IMR-90 (cell line): ENCODE measurements at regions not wholly inside any gene's neighbourhood (a gene's known extent, or its start where the extent isn't known, plus 50 kb on each side); places are given as distances from the start of the nearest gene placed in this dataset.

Experiments
- ATAC-seq: fragments of 200-7000 bp; cut with Tn5 transposase; 2 replicates; pipeline ENCODE4 v1.9.1; 2020; ENCODE audit warnings: low read depth, mild to moderate bottlenecking, moderate library complexity
- BruUV-seq: library from RNA; stranded (reverse); fragments of 400-500 nt; replicated peaks from 2 replicates; lab custom pipeline; 2021; lab: Mats Ljungman, UMichigan
- CTCF ChIA-PET: fragments of 300-600 bp; formaldehyde crosslinking; extraction: SDS; loops from one replicate; lab custom pipeline; 2021; ENCODE audit warnings: antibody characterized with exemption; lab: Yijun Ruan, JAX
- POLR2A ChIA-PET: fragments of 300-600 bp; sonication (Branson Sonifier 250); formaldehyde crosslinking; loops from one replicate; lab custom pipeline; 2022; ENCODE audit warnings: antibody characterized with exemption; ENCODE audit not compliant: unreplicated experiment; lab: Charles Lee
- DNase-seq: peaks from one replicate; pipeline ENCODE4 v3.0.0; 2013
- H2AFZ ChIP-seq: replicated peaks from 2 replicates; pipeline ENCODE3; 2013; ENCODE audit warnings: low read length, mild to moderate bottlenecking; ENCODE audit not compliant: poor library complexity
- H2AK5ac ChIP-seq: 2 replicates; pipeline ENCODE4 v1.6.1; 2013; ENCODE audit warnings: low read depth, low read length, inconsistent platforms
- H2AK9ac ChIP-seq: replicated peaks from 2 replicates; pipeline ENCODE3; 2013; ENCODE audit warnings: mild to moderate bottlenecking, low read depth, low read length, moderate library complexity; ENCODE audit not compliant: poor library complexity
- H2BK120ac ChIP-seq: 2 replicates; pipeline ENCODE4 v1.6.1; 2013; ENCODE audit warnings: low read depth, low read length, inconsistent platforms
- H2BK15ac ChIP-seq: 3 replicates; pipeline ENCODE4 v1.6.1; 2013; ENCODE audit warnings: low read depth, low read length, inconsistent platforms
- H2BK20ac ChIP-seq: 2 replicates; pipeline ENCODE4 v1.6.1; 2013; ENCODE audit warnings: low read depth, mild to moderate bottlenecking, inconsistent platforms, low read length, moderate library complexity
- H2BK5ac ChIP-seq: 2 replicates; pipeline ENCODE4 v1.6.1; 2013; ENCODE audit warnings: mild to moderate bottlenecking, low read depth, low read length, inconsistent platforms; ENCODE audit not compliant: poor library complexity, severe bottlenecking
- H3K14ac ChIP-seq: replicated peaks from 2 replicates; pipeline ENCODE4 v1.6.1; 2013; ENCODE audit warnings: low read depth, low read length, inconsistent platforms
- H3K18ac ChIP-seq: 2 replicates; pipeline ENCODE4 v1.6.1; 2013; ENCODE audit warnings: low read depth, low read length, control low read depth
- H3K23ac ChIP-seq: 2 replicates; pipeline ENCODE4 v1.6.1; 2013; ENCODE audit warnings: low read depth, low read length, inconsistent platforms
- H3K27ac ChIP-seq: 2 replicates; pipeline ENCODE4 v1.5.1; 2013; ENCODE audit warnings: mild to moderate bottlenecking, control low read depth, low read length; ENCODE audit not compliant: insufficient read depth
- H3K27me3 ChIP-seq: 2 replicates; pipeline ENCODE4 v1.6.1; 2013; ENCODE audit warnings: low read length; ENCODE audit not compliant: control insufficient read depth, insufficient read depth
- H3K36me3 ChIP-seq: 2 replicates; pipeline ENCODE4 v1.6.1; 2013; ENCODE audit warnings: low read length, mixed read lengths; ENCODE audit not compliant: control insufficient read depth, insufficient read depth
- H3K4ac ChIP-seq: 2 replicates; pipeline ENCODE4 v1.6.1; 2013; ENCODE audit warnings: low read depth, low read length, inconsistent platforms
- H3K4me1 ChIP-seq: 2 replicates; pipeline ENCODE4 v1.6.1; 2013; ENCODE audit warnings: low read length, mixed read lengths; ENCODE audit not compliant: control insufficient read depth, insufficient read depth
- H3K4me2 ChIP-seq: 2 replicates; pipeline ENCODE4 v1.6.1; 2013; ENCODE audit warnings: low read depth, mild to moderate bottlenecking, control low read depth, low read length, moderate library complexity
- H3K4me3 ChIP-seq: 2 replicates; pipeline ENCODE4 v1.5.1; 2013; ENCODE audit warnings: low read depth, mild to moderate bottlenecking, control low read depth, low read length, moderate library complexity; ENCODE audit not compliant: insufficient read depth
- H3K56ac ChIP-seq: 2 replicates; pipeline ENCODE4 v1.6.1; 2013; ENCODE audit warnings: low read length, inconsistent platforms; ENCODE audit not compliant: insufficient read depth; ENCODE audit errors: extremely low read depth
- H3K79me1 ChIP-seq, 2 experiments: 2 replicates each; pipeline ENCODE4 v1.6.1; 2013; ENCODE audit warnings: low read length in 2 of 2, inconsistent platforms in 1 of 2, low read depth in 1 of 2
- H3K9ac ChIP-seq: 2 replicates; pipeline ENCODE4 v1.6.1; 2013; ENCODE audit warnings: low read depth, low read length, control low read depth
- H3K9me1 ChIP-seq: 2 replicates; pipeline ENCODE4 v1.6.1; 2013; ENCODE audit warnings: low read length, inconsistent platforms; ENCODE audit not compliant: insufficient read depth
- H3K9me3 ChIP-seq: 2 replicates; pipeline ENCODE4 v1.6.1; 2013; ENCODE audit warnings: low read length; ENCODE audit not compliant: control insufficient read depth, insufficient read depth
- H4K20me1 ChIP-seq: 2 replicates; pipeline ENCODE4 v1.6.1; 2013; ENCODE audit warnings: low read length, inconsistent platforms; ENCODE audit not compliant: insufficient read depth
- H4K5ac ChIP-seq: 2 replicates; pipeline ENCODE4 v1.6.1; 2013; ENCODE audit warnings: mild to moderate bottlenecking, low read depth, low read length, control low read depth
- H4K8ac ChIP-seq, 2 experiments: 2 replicates each; pipeline ENCODE4 v1.6.1; 2013; ENCODE audit warnings: low read depth in 2 of 2, low read length in 2 of 2, control low read depth in 1 of 2, inconsistent platforms in 1 of 2
- H4K91ac ChIP-seq: 2 replicates; pipeline ENCODE4 v1.6.1; 2013; ENCODE audit warnings: low read depth, low read length, inconsistent platforms; ENCODE audit not compliant: insufficient read depth
- CHD1 ChIP-seq: IDR thresholded peaks from 2 replicates; pipeline ENCODE4 v1.6.1; 2012; ENCODE audit warnings: low read depth, low read length, improper control_type of control experiment
- FOS ChIP-seq: fragments of 150-350 bp; IDR thresholded peaks from 2 replicates; pipeline ENCODE4 v1.6.1; 2016; ENCODE audit warnings: low read depth, low read length
- MAZ ChIP-seq: IDR thresholded peaks from 2 replicates; pipeline ENCODE4 v1.6.1; 2012; ENCODE audit warnings: low read depth, mild to moderate bottlenecking, low read length, improper control_type of control experiment, moderate library complexity, borderline replicate concordance
- MXI1 ChIP-seq: IDR thresholded peaks from 2 replicates; pipeline ENCODE4 v1.6.1; 2012; ENCODE audit warnings: low read depth, mild to moderate bottlenecking, low read length, moderate library complexity, borderline replicate concordance
- RAD21 ChIP-seq: IDR thresholded peaks from 2 replicates; pipeline ENCODE4 v1.6.1; 2012; ENCODE audit warnings: low read length, improper control_type of control experiment
- dilution Hi-C: fragments of 300-500 bp; cut with HindIII; formaldehyde crosslinking; loops from one replicate; pipeline ENCODE4 v1.14.3; 2018; ENCODE audit warnings: low sequenced_read_pairs; ENCODE audit not compliant: unreplicated experiment
- in situ Hi-C: fragments of 300-500 bp; cut with MboI; formaldehyde crosslinking; loops from 3 replicates; pipeline ENCODE4 v1.14.3; 2019; ENCODE audit warnings: low sequenced_read_pairs, inconsistent platforms, mixed read lengths
- intact Hi-C: fragments of 100-400 bp; cut with micrococcal nuclease; formaldehyde crosslinking; loops from 2 replicates; pipeline ENCODE4 v1.10.0; 2022
- TF ChIP-seq, protein P1 (sequence below): conservative IDR thresholded peaks from 2 replicates; pipeline ENCODE4 v1.5.1; 2012; ENCODE audit warnings: mild to moderate bottlenecking, low read depth, low read length, improper control_type of control experiment
- TF ChIP-seq, protein P2 (sequence below): fragments of 150-350 bp; IDR thresholded peaks from 2 replicates; pipeline ENCODE4 v1.6.1; 2017; ENCODE audit warnings: mild to moderate bottlenecking, antibody characterized with exemption, low read length, low read depth

DNA sequence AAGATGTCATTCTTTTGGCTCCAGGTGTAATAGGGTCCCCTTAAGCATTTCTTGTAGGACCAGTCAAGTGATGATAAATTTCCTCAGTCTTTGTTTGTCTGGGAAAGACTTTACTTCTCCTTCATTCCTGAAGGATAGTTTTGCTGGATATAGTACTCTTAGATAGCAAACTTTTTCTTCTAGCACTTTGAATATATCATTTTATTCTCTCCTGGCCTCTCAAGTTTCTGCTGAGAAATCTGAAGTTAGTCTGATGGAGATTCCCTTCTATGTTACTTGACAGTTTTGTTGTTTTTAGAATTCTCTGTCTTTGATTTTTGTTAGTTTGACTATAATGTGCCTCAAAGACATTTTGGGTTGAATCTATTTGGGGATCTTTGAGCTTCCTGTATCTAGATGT, 181.2 kb upstream of the HES1 start:
- Histone ChIP-seq H3K18ac (no peak overlapping the region), H3K23ac (no peak overlapping the region), H4K20me1 (no peaks in the 10 kb centered on the region), H3K27me3 (peaks cover 15% of the 10 kb centered on the region), H2BK15ac (no peak overlapping the region), H3K4me3 (no peak overlapping the region), H4K8ac (no peak overlapping the region), H3K9me1 (no peaks in the 10 kb centered on the region), H3K79me1 (no peaks in the 10 kb centered on the region), H3K56ac (no peak overlapping the region), H3K27ac (no peak overlapping the region), H3K14ac (no peak overlapping the region), H2AFZ (no peak overlapping the region), H2AK5ac (no peak overlapping the region), H3K4me1 (no peaks in the 10 kb centered on the region), H2BK5ac (no peak overlapping the region), H2AK9ac (no peak overlapping the region), H3K4ac (no peak overlapping the region), H3K4me2 (no peak overlapping the region), H4K91ac (no peak overlapping the region), H4K5ac (no peak overlapping the region), H2BK120ac (no peak overlapping the region), H3K9ac (no peak overlapping the region), H3K9me3 (no peaks in the 10 kb centered on the region; the same call in 1 of the 2 replicates), H2BK20ac (no peak overlapping the region), H3K36me3 (no peaks in the 10 kb centered on the region)
- no peak for ATAC-seq
- ChIA-PET POLR2A (no interaction called here), CTCF (no interaction called here)
- TF ChIP-seq, protein P1, sequence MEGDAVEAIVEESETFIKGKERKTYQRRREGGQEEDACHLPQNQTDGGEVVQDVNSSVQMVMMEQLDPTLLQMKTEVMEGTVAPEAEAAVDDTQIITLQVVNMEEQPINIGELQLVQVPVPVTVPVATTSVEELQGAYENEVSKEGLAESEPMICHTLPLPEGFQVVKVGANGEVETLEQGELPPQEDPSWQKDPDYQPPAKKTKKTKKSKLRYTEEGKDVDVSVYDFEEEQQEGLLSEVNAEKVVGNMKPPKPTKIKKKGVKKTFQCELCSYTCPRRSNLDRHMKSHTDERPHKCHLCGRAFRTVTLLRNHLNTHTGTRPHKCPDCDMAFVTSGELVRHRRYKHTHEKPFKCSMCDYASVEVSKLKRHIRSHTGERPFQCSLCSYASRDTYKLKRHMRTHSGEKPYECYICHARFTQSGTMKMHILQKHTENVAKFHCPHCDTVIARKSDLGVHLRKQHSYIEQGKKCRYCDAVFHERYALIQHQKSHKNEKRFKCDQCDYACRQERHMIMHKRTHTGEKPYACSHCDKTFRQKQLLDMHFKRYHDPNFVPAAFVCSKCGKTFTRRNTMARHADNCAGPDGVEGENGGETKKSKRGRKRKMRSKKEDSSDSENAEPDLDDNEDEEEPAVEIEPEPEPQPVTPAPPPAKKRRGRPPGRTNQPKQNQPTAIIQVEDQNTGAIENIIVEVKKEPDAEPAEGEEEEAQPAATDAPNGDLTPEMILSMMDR: no peak
- TF ChIP-seq MAZ (no peak), FOS (no peak), RAD21 (no peak), MXI1 (no peak), CHD1 (no peak)
- TF ChIP-seq, protein P2, sequence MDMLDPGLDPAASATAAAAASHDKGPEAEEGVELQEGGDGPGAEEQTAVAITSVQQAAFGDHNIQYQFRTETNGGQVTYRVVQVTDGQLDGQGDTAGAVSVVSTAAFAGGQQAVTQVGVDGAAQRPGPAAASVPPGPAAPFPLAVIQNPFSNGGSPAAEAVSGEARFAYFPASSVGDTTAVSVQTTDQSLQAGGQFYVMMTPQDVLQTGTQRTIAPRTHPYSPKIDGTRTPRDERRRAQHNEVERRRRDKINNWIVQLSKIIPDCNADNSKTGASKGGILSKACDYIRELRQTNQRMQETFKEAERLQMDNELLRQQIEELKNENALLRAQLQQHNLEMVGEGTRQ: no peak
- in situ Hi-C loops: no loop called here
- no peak for DNase-seq
- no TSS peak for BruUV-seq
- intact Hi-C loops: no loop called here
- dilution Hi-C loops: no loop called here
